ENCODE measurements at regions not wholly inside any gene's neighbourhood (a gene's known extent, or its start where the extent isn't known, plus 50 kb on each side); places are given as distances from the start of the nearest gene placed in this dataset.

GRCh38 chr7:118563311-118563710 is 338.8 kb downstream of the ANKRD7 start:
- 73 to 86% (median 75%) methylated on average over 2 of the region's 2 CpGs for WGBS, 3 donors
- H3K36me3 ChIP-seq (ENCODE audit: control insufficient read depth in 3 of 3, insufficient read depth in 2 of 3, low read depth in 1 of 3, low read length in 3 of 3) = no peaks in the 10 kb centered on the region
- FAIRE-seq (no peak), DNase-seq (no peak)
- no peak overlapping the region for H3K4me3 ChIP-seq (ENCODE audit: low read depth in 1 of 3, low read length in 3 of 3)
- H3K9me3 ChIP-seq (ENCODE audit: control insufficient read depth in 2 of 2, insufficient read depth in 1 of 2, low read depth in 1 of 2, low read length in 1 of 2) = peaks cover 0 to 4% of the 10 kb centered on the region in 2 donors
- no peaks in the 10 kb centered on the region for H3K27me3 ChIP-seq (ENCODE audit: control insufficient read depth in 3 of 3, insufficient read depth in 3 of 3, low read length in 3 of 3)
- H3K27ac ChIP-seq (ENCODE audit: low read depth in 1 of 3, low read length in 2 of 3) = no peak overlapping the region
- H3K4me1 ChIP-seq (ENCODE audit: control insufficient read depth in 3 of 3, insufficient read depth in 2 of 3, low read depth in 1 of 3, low read length in 2 of 3) = no peaks in the 10 kb centered on the region

- WGBS, 3 donors = 65 to 88% (median 75%) methylated on average over 1 of the region's 1 CpG
- H3K27me3 ChIP-seq (ENCODE audit: control insufficient read depth in 3 of 3, insufficient read depth in 3 of 3, low read length in 3 of 3) = no peaks in the 10 kb centered on the region
- H3K9me3 ChIP-seq (ENCODE audit: control insufficient read depth in 2 of 2, insufficient read depth in 1 of 2, low read depth in 1 of 2, low read length in 1 of 2) = no peaks in the 10 kb centered on the region
- H3K4me3 ChIP-seq (ENCODE audit: low read depth in 1 of 3, low read length in 3 of 3) = no peak overlapping the region
- no peak for DNase-seq
- H3K27ac ChIP-seq (ENCODE audit: low read depth in 1 of 3, low read length in 2 of 3) = no peak overlapping the region
- H3K36me3 ChIP-seq (ENCODE audit: control insufficient read depth in 3 of 3, insufficient read depth in 2 of 3, low read depth in 1 of 3, low read length in 3 of 3) = no peaks in the 10 kb centered on the region
- H3K4me1 ChIP-seq (ENCODE audit: control insufficient read depth in 3 of 3, insufficient read depth in 2 of 3, low read depth in 1 of 3, low read length in 2 of 3) = no peaks in the 10 kb centered on the region
- no peak for FAIRE-seq
Observed at GRCh38 chr7:118572604-118573003, 348.1 kb downstream of the ANKRD7 start.

GRCh38 chr7:118573085-118573484 is 348.6 kb downstream of the ANKRD7 start:
- no peak overlapping the region for H3K27ac ChIP-seq (ENCODE audit: low read depth in 1 of 3, low read length in 2 of 3)
- no peaks in the 10 kb centered on the region for H3K36me3 ChIP-seq (ENCODE audit: control insufficient read depth in 3 of 3, insufficient read depth in 2 of 3, low read depth in 1 of 3, low read length in 3 of 3)
- FAIRE-seq (no peak), DNase-seq (no peak)
- H3K4me3 ChIP-seq (ENCODE audit: low read depth in 1 of 3, low read length in 3 of 3) = no peak overlapping the region
- no peaks in the 10 kb centered on the region for H3K4me1 ChIP-seq (ENCODE audit: control insufficient read depth in 3 of 3, insufficient read depth in 2 of 3, low read depth in 1 of 3, low read length in 2 of 3)
- no peaks in the 10 kb centered on the region for H3K27me3 ChIP-seq (ENCODE audit: control insufficient read depth in 3 of 3, insufficient read depth in 3 of 3, low read length in 3 of 3)
- WGBS, 3 donors = 66 to 85% (median 75%) methylated on average over 5 of the region's 5 CpGs
- no peaks in the 10 kb centered on the region for H3K9me3 ChIP-seq (ENCODE audit: control insufficient read depth in 2 of 2, insufficient read depth in 1 of 2, low read depth in 1 of 2, low read length in 1 of 2)

- no peaks in the 10 kb centered on the region for H3K9me3 ChIP-seq (ENCODE audit: control insufficient read depth in 2 of 2, insufficient read depth in 1 of 2, low read depth in 1 of 2, low read length in 1 of 2)
- H3K27me3 ChIP-seq (ENCODE audit: control insufficient read depth in 3 of 3, insufficient read depth in 3 of 3, low read length in 3 of 3) = no peaks in the 10 kb centered on the region
- no peaks in the 10 kb centered on the region for H3K36me3 ChIP-seq (ENCODE audit: control insufficient read depth in 3 of 3, insufficient read depth in 2 of 3, low read depth in 1 of 3, low read length in 3 of 3)
- H3K4me3 ChIP-seq (ENCODE audit: low read depth in 1 of 3, low read length in 3 of 3) = no peak overlapping the region
- DNase-seq (no peak), FAIRE-seq (no peak)
- H3K4me1 ChIP-seq (ENCODE audit: control insufficient read depth in 3 of 3, insufficient read depth in 2 of 3, low read depth in 1 of 3, low read length in 2 of 3) = no peaks in the 10 kb centered on the region
- 41 to 50% (median 48%) methylated on average over 1 of the region's 1 CpG for WGBS, 3 donors
- H3K27ac ChIP-seq (ENCODE audit: low read depth in 1 of 3, low read length in 2 of 3) = no peak overlapping the region
Observed at GRCh38 chr7:118575393-118575948, 351.0 kb downstream of the ANKRD7 start.

GRCh38 chr7:118580743-118581382 is 356.4 kb downstream of the ANKRD7 start:
- Histone ChIP-seq H3K27me3 (ENCODE audit: control insufficient read depth in 3 of 3, insufficient read depth in 3 of 3, low read length in 3 of 3) (no peaks in the 10 kb centered on the region), H3K9me3 (ENCODE audit: control insufficient read depth in 2 of 2, insufficient read depth in 1 of 2, low read depth in 1 of 2, low read length in 1 of 2) (no peaks in the 10 kb centered on the region), H3K36me3 (ENCODE audit: control insufficient read depth in 3 of 3, insufficient read depth in 2 of 3, low read depth in 1 of 3, low read length in 3 of 3) (no peaks in the 10 kb centered on the region), H3K4me1 (ENCODE audit: control insufficient read depth in 3 of 3, insufficient read depth in 2 of 3, low read depth in 1 of 3, low read length in 2 of 3) (no peaks in the 10 kb centered on the region), H3K27ac (ENCODE audit: low read depth in 1 of 3, low read length in 2 of 3) (no peak overlapping the region), H3K4me3 (ENCODE audit: low read depth in 1 of 3, low read length in 3 of 3) (no peak overlapping the region)
- WGBS, 3 donors = 44 to 57% (median 50%) methylated on average over 3 of the region's 3 CpGs
- no peak for DNase-seq
- no peak for FAIRE-seq

GRCh38 chr7:118583641-118584040 is 359.1 kb downstream of the ANKRD7 start:
- Histone ChIP-seq H3K4me3 (ENCODE audit: low read depth in 1 of 3, low read length in 3 of 3) (no peak overlapping the region), H3K4me1 (ENCODE audit: control insufficient read depth in 3 of 3, insufficient read depth in 2 of 3, low read depth in 1 of 3, low read length in 2 of 3) (no peaks in the 10 kb centered on the region), H3K9me3 (ENCODE audit: control insufficient read depth in 2 of 2, insufficient read depth in 1 of 2, low read depth in 1 of 2, low read length in 1 of 2) (peaks cover 2 to 9% of the 10 kb centered on the region in 2 donors), H3K27ac (ENCODE audit: low read depth in 1 of 3, low read length in 2 of 3) (no peak overlapping the region), H3K27me3 (ENCODE audit: control insufficient read depth in 3 of 3, insufficient read depth in 3 of 3, low read length in 3 of 3) (no peaks in the 10 kb centered on the region), H3K36me3 (ENCODE audit: control insufficient read depth in 3 of 3, insufficient read depth in 2 of 3, low read depth in 1 of 3, low read length in 3 of 3) (no peaks in the 10 kb centered on the region)
- WGBS, 3 donors = 42 to 71% (median 43%) methylated on average over 1 of the region's 1 CpG
- no peak for FAIRE-seq
- no peak for DNase-seq

- Histone ChIP-seq H3K27ac (ENCODE audit: low read depth in 1 of 3, low read length in 2 of 3) (no peak overlapping the region), H3K36me3 (ENCODE audit: control insufficient read depth in 3 of 3, insufficient read depth in 2 of 3, low read depth in 1 of 3, low read length in 3 of 3) (no peaks in the 10 kb centered on the region), H3K4me3 (ENCODE audit: low read depth in 1 of 3, low read length in 3 of 3) (no peak overlapping the region), H3K9me3 (ENCODE audit: control insufficient read depth in 2 of 2, insufficient read depth in 1 of 2, low read depth in 1 of 2, low read length in 1 of 2) (peaks cover 2 to 9% of the 10 kb centered on the region in 2 donors), H3K27me3 (ENCODE audit: control insufficient read depth in 3 of 3, insufficient read depth in 3 of 3, low read length in 3 of 3) (no peaks in the 10 kb centered on the region), H3K4me1 (ENCODE audit: control insufficient read depth in 3 of 3, insufficient read depth in 2 of 3, low read depth in 1 of 3, low read length in 2 of 3) (no peaks in the 10 kb centered on the region)
- DNase-seq (no peak), FAIRE-seq (no peak)
- WGBS, 3 donors = 31 to 76% (median 35%) methylated on average over 1 of the region's 1 CpG
Observed at GRCh38 chr7:118586248-118586647, 361.7 kb downstream of the ANKRD7 start.

- no peaks in the 10 kb centered on the region for H3K36me3 ChIP-seq (ENCODE audit: control insufficient read depth in 3 of 3, insufficient read depth in 2 of 3, low read depth in 1 of 3, low read length in 3 of 3)
- DNase-seq = no peak
- no peak for FAIRE-seq
- H3K4me1 ChIP-seq (ENCODE audit: control insufficient read depth in 3 of 3, insufficient read depth in 2 of 3, low read depth in 1 of 3, low read length in 2 of 3) = no peaks in the 10 kb centered on the region
- 39 to 53% (median 49%) methylated on average over 2 of the region's 2 CpGs for WGBS, 3 donors
- peaks cover 2 to 9% of the 10 kb centered on the region in 2 donors for H3K9me3 ChIP-seq (ENCODE audit: control insufficient read depth in 2 of 2, insufficient read depth in 1 of 2, low read depth in 1 of 2, low read length in 1 of 2)
- H3K27ac ChIP-seq (ENCODE audit: low read depth in 1 of 3, low read length in 2 of 3) = no peak overlapping the region
- no peaks in the 10 kb centered on the region for H3K27me3 ChIP-seq (ENCODE audit: control insufficient read depth in 3 of 3, insufficient read depth in 3 of 3, low read length in 3 of 3)
- H3K4me3 ChIP-seq (ENCODE audit: low read depth in 1 of 3, low read length in 3 of 3) = no peak overlapping the region
Observed at GRCh38 chr7:118590107-118590506, 365.6 kb downstream of the ANKRD7 start.

- Histone ChIP-seq H3K9me3 (ENCODE audit: control insufficient read depth in 2 of 2, insufficient read depth in 1 of 2, low read depth in 1 of 2, low read length in 1 of 2) (no peaks in the 10 kb centered on the region), H3K4me1 (ENCODE audit: control insufficient read depth in 3 of 3, insufficient read depth in 2 of 3, low read depth in 1 of 3, low read length in 2 of 3) (no peaks in the 10 kb centered on the region), H3K27ac (ENCODE audit: low read depth in 1 of 3, low read length in 2 of 3) (no peak overlapping the region), H3K27me3 (ENCODE audit: control insufficient read depth in 3 of 3, insufficient read depth in 3 of 3, low read length in 3 of 3) (no peaks in the 10 kb centered on the region), H3K36me3 (ENCODE audit: control insufficient read depth in 3 of 3, insufficient read depth in 2 of 3, low read depth in 1 of 3, low read length in 3 of 3) (no peaks in the 10 kb centered on the region), H3K4me3 (ENCODE audit: low read depth in 1 of 3, low read length in 3 of 3) (no peak overlapping the region)
- DNase-seq = no peak
- no peak for FAIRE-seq
Observed at GRCh38 chr7:118602090-118602489, 377.6 kb downstream of the ANKRD7 start.

All from small intestine (tissue), 7 donors.